ENCODE measurements at regions not wholly inside any gene's neighbourhood (a gene's known extent, or its start where the extent isn't known, plus 50 kb on each side); places are given as distances from the start of the nearest gene placed in this dataset.

GRCh38 chrX:36543499-36543898 is 464.7 kb upstream of the FAM47C start:
- no peak for TF ChIP-seq CTCF (conservative IDR thresholded peaks at IDR 0.05; ENCODE audit: low read depth in 2 of 2)
- TF ChIP-seq CREB1 (CRISPR knock-in tag; IDR thresholded peaks at IDR 0.05; ENCODE audit: low read depth) = no peak
- TF ChIP-seq ZNF462 (CRISPR knock-in tag; IDR thresholded peaks at IDR 0.05) = no peak
- TF ChIP-seq, protein P1, sequence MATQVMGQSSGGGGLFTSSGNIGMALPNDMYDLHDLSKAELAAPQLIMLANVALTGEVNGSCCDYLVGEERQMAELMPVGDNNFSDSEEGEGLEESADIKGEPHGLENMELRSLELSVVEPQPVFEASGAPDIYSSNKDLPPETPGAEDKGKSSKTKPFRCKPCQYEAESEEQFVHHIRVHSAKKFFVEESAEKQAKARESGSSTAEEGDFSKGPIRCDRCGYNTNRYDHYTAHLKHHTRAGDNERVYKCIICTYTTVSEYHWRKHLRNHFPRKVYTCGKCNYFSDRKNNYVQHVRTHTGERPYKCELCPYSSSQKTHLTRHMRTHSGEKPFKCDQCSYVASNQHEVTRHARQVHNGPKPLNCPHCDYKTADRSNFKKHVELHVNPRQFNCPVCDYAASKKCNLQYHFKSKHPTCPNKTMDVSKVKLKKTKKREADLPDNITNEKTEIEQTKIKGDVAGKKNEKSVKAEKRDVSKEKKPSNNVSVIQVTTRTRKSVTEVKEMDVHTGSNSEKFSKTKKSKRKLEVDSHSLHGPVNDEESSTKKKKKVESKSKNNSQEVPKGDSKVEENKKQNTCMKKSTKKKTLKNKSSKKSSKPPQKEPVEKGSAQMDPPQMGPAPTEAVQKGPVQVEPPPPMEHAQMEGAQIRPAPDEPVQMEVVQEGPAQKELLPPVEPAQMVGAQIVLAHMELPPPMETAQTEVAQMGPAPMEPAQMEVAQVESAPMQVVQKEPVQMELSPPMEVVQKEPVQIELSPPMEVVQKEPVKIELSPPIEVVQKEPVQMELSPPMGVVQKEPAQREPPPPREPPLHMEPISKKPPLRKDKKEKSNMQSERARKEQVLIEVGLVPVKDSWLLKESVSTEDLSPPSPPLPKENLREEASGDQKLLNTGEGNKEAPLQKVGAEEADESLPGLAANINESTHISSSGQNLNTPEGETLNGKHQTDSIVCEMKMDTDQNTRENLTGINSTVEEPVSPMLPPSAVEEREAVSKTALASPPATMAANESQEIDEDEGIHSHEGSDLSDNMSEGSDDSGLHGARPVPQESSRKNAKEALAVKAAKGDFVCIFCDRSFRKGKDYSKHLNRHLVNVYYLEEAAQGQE (IDR thresholded peaks at IDR 0.05; ENCODE audit: unreplicated experiment) = no peak
- TF ChIP-seq EZH2 (IDR thresholded peaks at IDR 0.05; ENCODE audit: low read depth, unreplicated experiment) = no peak
- TF ChIP-seq ZNF114 (CRISPR knock-in tag; IDR thresholded peaks at IDR 0.05) = no peak
- no peak for TF ChIP-seq EZH2phosphoT487 (IDR thresholded peaks at IDR 0.05; ENCODE audit: unreplicated experiment)
- TF ChIP-seq POLR2AphosphoS5 (IDR thresholded peaks at IDR 0.05; ENCODE audit: low read depth) = no peak
